ENCODE measurements at regions not wholly inside any gene's neighbourhood (a gene's known extent, or its start where the extent isn't known, plus 50 kb on each side); places are given as distances from the start of the nearest gene placed in this dataset.

GRCh38 chr6:156645097-156645496, 132.1 kb upstream of the ARID1B start:
- H3K79me2 ChIP-seq (ENCODE audit: insufficient read depth, low read depth, low read length) = no peaks in the 10 kb centered on the region
- no peaks in the 10 kb centered on the region for H3K9me2 ChIP-seq (ENCODE audit: insufficient read depth, low read length)
- no peaks in the 10 kb centered on the region for H3K9me3 ChIP-seq (ENCODE audit: low read length)
- H2AFZ ChIP-seq (ENCODE audit: low read length) = no peak overlapping the region
- TF ChIP-seq EZH2phosphoT487 (IDR thresholded peaks at IDR 0.05; ENCODE audit: borderline replicate concordance, low read depth, low read length) = no peak
- ChIA-PET POLR2A (interaction anchor here (0.6 to 0.7 kb wide), 2 partner anchors 14 to 108 kb away, joined by 3 read pairs; no protein-coding TSS in a partner anchor), CTCF (ENCODE audit: unreplicated experiment) (no interaction called here)
- H3K36me3 ChIP-seq (ENCODE audit: insufficient read depth, low read length) = no peaks in the 10 kb centered on the region
- no peaks in the 10 kb centered on the region for H3K4me1 ChIP-seq (ENCODE audit: insufficient read depth, low read length, poor library complexity, severe bottlenecking)
- H4K20me1 ChIP-seq (ENCODE audit: insufficient read depth, low read length) = no peaks in the 10 kb centered on the region
- H3K4me3 ChIP-seq (ENCODE audit: low read depth, low read length, poor library complexity, severe bottlenecking) = no peak overlapping the region
- H3K4me2 ChIP-seq (ENCODE audit: low read length) = no peak overlapping the region
- H3K27ac ChIP-seq (ENCODE audit: low read depth, low read length, poor library complexity, severe bottlenecking) = no peak overlapping the region
- intact Hi-C loops (cut with micrococcal nuclease; ENCODE audit: unreplicated experiment) = no loop called here
- DNase-seq (ENCODE audit: low spot score) = no peak
- no TSS peak for BruUV-seq (replicated peaks)

GRCh38 chr6:156639009-156639721, 138.0 kb upstream of the ARID1B start:
- CTCF ChIA-PET (ENCODE audit: unreplicated experiment) = interaction anchor here (1.0 kb wide), 1 partner anchor 152 kb away, joined by 3 read pairs; no protein-coding TSS in a partner anchor

GRCh38 chr6:156638581-156638980, 138.6 kb upstream of the ARID1B start:
- peak overlapping the region; percentile 90 for H3K27ac ChIP-seq (ENCODE audit: low read depth, low read length, poor library complexity, severe bottlenecking)
- no peaks in the 10 kb centered on the region for H3K9me2 ChIP-seq (ENCODE audit: insufficient read depth, low read length)
- no TSS peak for BruUV-seq (replicated peaks)
- intact Hi-C loops (cut with micrococcal nuclease; ENCODE audit: unreplicated experiment) = loop anchor here (1.0 kb wide), 2 partner anchors 114 to 139 kb away; partner anchors contain the start of gene ARID1B
- peak overlapping the region; percentile 94; the same call in 1 of the 2 replicates for H2AFZ ChIP-seq (ENCODE audit: low read length)
- peaks cover 51% of the 10 kb centered on the region for H3K4me1 ChIP-seq (ENCODE audit: insufficient read depth, low read length, poor library complexity, severe bottlenecking)
- no peak for DNase-seq (ENCODE audit: low spot score)
- H3K79me2 ChIP-seq (ENCODE audit: insufficient read depth, low read depth, low read length) = no peaks in the 10 kb centered on the region
- H3K4me2 ChIP-seq (ENCODE audit: low read length) = peak overlapping the region; percentile 79; the same call in 1 of the 2 replicates
- H3K9me3 ChIP-seq (ENCODE audit: low read length) = no peaks in the 10 kb centered on the region
- H4K20me1 ChIP-seq (ENCODE audit: insufficient read depth, low read length) = no peaks in the 10 kb centered on the region
- ChIA-PET CTCF (ENCODE audit: unreplicated experiment) (no interaction called here), POLR2A (interaction anchor here (0.5 to 2.5 kb wide), 14 partner anchors 9 to 245 kb away, joined by 3 to 23 read pairs (median 4); no protein-coding TSS in a partner anchor)
- H3K4me3 ChIP-seq (ENCODE audit: low read depth, low read length, poor library complexity, severe bottlenecking) = no peak overlapping the region
- no peak for TF ChIP-seq CTCF (conservative IDR thresholded peaks at IDR 0.05; ENCODE audit: low read length)
- TF ChIP-seq EZH2phosphoT487 (IDR thresholded peaks at IDR 0.05; ENCODE audit: borderline replicate concordance, low read depth, low read length) = no peak
- no peaks in the 10 kb centered on the region for H3K36me3 ChIP-seq (ENCODE audit: insufficient read depth, low read length)

More at GRCh38 chr6:156639009-156639721, 138.0 kb upstream of the ARID1B start:
- POLR2A ChIA-PET = interaction anchor here (0.5 to 0.6 kb wide), 2 partner anchors 14 to 77 kb away, joined by 3 read pairs; no protein-coding TSS in a partner anchor
- peaks cover 47% of the 10 kb centered on the region for H3K4me1 ChIP-seq (ENCODE audit: insufficient read depth, low read length, poor library complexity, severe bottlenecking)
- H3K27ac ChIP-seq (ENCODE audit: low read depth, low read length, poor library complexity, severe bottlenecking) = no peak overlapping the region
- TF ChIP-seq CTCF (conservative IDR thresholded peaks at IDR 0.05; ENCODE audit: low read length) = no peak
- no peak for TF ChIP-seq EZH2phosphoT487 (IDR thresholded peaks at IDR 0.05; ENCODE audit: borderline replicate concordance, low read depth, low read length)
- no peak overlapping the region for H2AFZ ChIP-seq (ENCODE audit: low read length)
- no peaks in the 10 kb centered on the region for H3K9me3 ChIP-seq (ENCODE audit: low read length)
- no peaks in the 10 kb centered on the region for H3K9me2 ChIP-seq (ENCODE audit: insufficient read depth, low read length)
- intact Hi-C loops (cut with micrococcal nuclease; ENCODE audit: unreplicated experiment) = no loop called here
- DNase-seq (ENCODE audit: low spot score) = no peak
- no peaks in the 10 kb centered on the region for H4K20me1 ChIP-seq (ENCODE audit: insufficient read depth, low read length)
- H3K4me3 ChIP-seq (ENCODE audit: low read depth, low read length, poor library complexity, severe bottlenecking) = no peak overlapping the region
- H3K4me2 ChIP-seq (ENCODE audit: low read length) = no peak overlapping the region
- H3K79me2 ChIP-seq (ENCODE audit: insufficient read depth, low read depth, low read length) = no peaks in the 10 kb centered on the region
- H3K36me3 ChIP-seq (ENCODE audit: insufficient read depth, low read length) = no peaks in the 10 kb centered on the region
- no TSS peak for BruUV-seq (replicated peaks)

Data from OCI-LY7 (cell line).